ENCODE measurements at regions not wholly inside any gene's neighbourhood (a gene's known extent, or its start where the extent isn't known, plus 50 kb on each side); places are given as distances from the start of the nearest gene placed in this dataset.

GRCh38 chr18:53606792-53607191, 617.7 kb downstream of the MBD2 start:
- TF ChIP-seq CTCF (conservative IDR thresholded peaks at IDR 0.05; ENCODE audit: low read depth, low read length) (no peak), USF2 (IDR thresholded peaks at IDR 0.05; ENCODE audit: low read depth, low read length) (no peak), POLR2A (IDR thresholded peaks at IDR 0.05; ENCODE audit: low read depth, low read length) (no peak), CEBPB (IDR thresholded peaks at IDR 0.05; ENCODE audit: low read depth, low read length) (no peak), RAD21 (IDR thresholded peaks at IDR 0.05; ENCODE audit: low read length) (no peak), CHD1 (IDR thresholded peaks at IDR 0.05; ENCODE audit: low read depth, low read length) (no peak), MXI1 (IDR thresholded peaks at IDR 0.05; ENCODE audit: borderline replicate concordance, low read depth, low read length) (no peak), SMC3 (IDR thresholded peaks at IDR 0.05; ENCODE audit: low read depth, low read length) (no peak), BHLHE40 (IDR thresholded peaks at IDR 0.05; ENCODE audit: low read depth, low read length) (no peak), RCOR1 (IDR thresholded peaks at IDR 0.05; ENCODE audit: insufficient replicate concordance, low read length) (no peak), ELK1 (IDR thresholded peaks at IDR 0.05; ENCODE audit: borderline replicate concordance, low read depth, low read length) (no peak), FOS (IDR thresholded peaks at IDR 0.05; ENCODE audit: low read depth, low read length) (no peak)

Measured in IMR-90 (cell line).